ENCODE measurements at regions not wholly inside any gene's neighbourhood (a gene's known extent, or its start where the extent isn't known, plus 50 kb on each side); places are given as distances from the start of the nearest gene placed in this dataset.

GRCh38 chr2:121969166-121969565, 213.7 kb downstream of the TSN start:
- DNase-seq = peak; percentile 69

GRCh38 chr2:121969766-121970639, 214.6 kb downstream of the TSN start:
- DNase-seq = no peak

- DNase-seq = no peak
Observed at GRCh38 chr2:121972203-121972602, 216.8 kb downstream of the TSN start.

GRCh38 chr2:121974897-121975661, 219.6 kb downstream of the TSN start:
- DNase-seq = peak; percentile 78

GRCh38 chr2:121976926-121977325, 221.5 kb downstream of the TSN start:
- no peak for DNase-seq

GRCh38 chr2:121977326-121977725, 221.9 kb downstream of the TSN start:
- no peak for DNase-seq

- no peak for DNase-seq
Observed at GRCh38 chr2:121992700-121993099, 237.2 kb downstream of the TSN start.

- no peak for DNase-seq
Observed at GRCh38 chr2:121993682-121994081, 238.2 kb downstream of the TSN start.

GRCh38 chr2:121994238-121995206, 239.1 kb downstream of the TSN start:
- no peak for DNase-seq

GRCh38 chr2:121998751-121999150, 243.3 kb downstream of the TSN start:
- no peak for DNase-seq

GRCh38 chr2:121999264-121999663, 243.8 kb downstream of the TSN start:
- no peak for DNase-seq

GRCh38 chr2:122000556-122001340, 245.3 kb downstream of the TSN start:
- no peak for DNase-seq

- no peak for DNase-seq
Observed at GRCh38 chr2:122001441-122001874, 246.0 kb downstream of the TSN start.

- no peak for DNase-seq
Observed at GRCh38 chr2:122003196-122003940, 247.9 kb downstream of the TSN start.

- DNase-seq = no peak
Observed at GRCh38 chr2:122007126-122007525, 251.7 kb downstream of the TSN start.

- no peak for DNase-seq
Observed at GRCh38 chr2:122007577-122007976, 252.1 kb downstream of the TSN start.

- DNase-seq = no peak
Observed at GRCh38 chr2:122009561-122009960, 254.1 kb downstream of the TSN start.

- no peak for DNase-seq
Observed at GRCh38 chr2:122011493-122012270, 256.2 kb downstream of the TSN start.

- no peak for DNase-seq
Observed at GRCh38 chr2:122018736-122019135, 263.3 kb downstream of the TSN start.

- DNase-seq = peak; percentile 21
Observed at GRCh38 chr2:122019724-122020123, 264.3 kb downstream of the TSN start.

All from hindlimb muscle (tissue), 1 donor.